ENCODE measurements at regions not wholly inside any gene's neighbourhood (a gene's known extent, or its start where the extent isn't known, plus 50 kb on each side); places are given as distances from the start of the nearest gene placed in this dataset.
"Not testable (repeated sequence)": the region's sequence is repeated elsewhere in the genome, so short reads cannot be mapped to it uniquely, and the experiment has no call there.

- no peak for DNase-seq
Measured at GRCh38 chr4:128758314-128758922, 51.1 kb upstream of the JADE1 start.

GRCh38 chr4:128757712-128758111 is 51.8 kb upstream of the JADE1 start:
- DNase-seq = no peak

DNA sequence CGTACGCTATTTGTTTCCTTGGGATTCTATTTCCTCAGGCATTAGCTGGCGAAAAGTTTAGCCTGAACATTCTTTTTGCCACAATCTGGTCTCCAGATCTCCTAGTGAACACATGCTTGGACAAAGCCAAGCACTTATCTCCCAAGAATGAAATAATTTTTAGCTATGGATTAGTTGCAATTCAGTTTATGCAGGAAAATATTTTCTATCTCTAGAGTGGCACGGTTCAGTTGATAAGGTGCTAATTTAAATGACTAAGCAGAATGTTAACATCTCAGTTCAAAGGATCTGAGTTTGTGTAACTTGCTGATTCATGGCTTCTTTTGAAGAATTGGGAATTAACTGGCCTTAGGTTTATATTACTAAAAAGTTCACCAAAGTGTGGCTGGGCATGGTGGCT is 58.1 kb upstream of the JADE1 start:
- DNase-seq = no peak

DNA sequence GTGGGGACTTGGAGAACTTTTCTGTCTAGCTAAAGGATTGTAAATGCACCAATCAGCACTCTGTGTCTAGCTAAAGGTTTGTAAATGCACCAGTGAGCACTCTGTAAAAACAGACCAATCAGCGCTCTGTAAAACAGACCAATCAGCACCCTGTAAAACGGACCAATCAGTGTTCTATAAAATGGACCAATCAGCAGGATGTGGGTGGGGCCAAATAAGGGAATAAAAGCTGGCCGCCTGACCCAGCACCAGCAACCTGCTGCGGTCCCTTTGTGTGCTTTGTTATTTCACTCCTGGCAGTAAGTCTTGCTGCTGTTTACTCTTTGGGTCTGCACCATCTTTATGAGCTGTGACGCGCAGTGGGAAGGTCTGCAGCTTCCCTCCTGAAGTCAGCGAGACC is 67.8 kb upstream of the JADE1 start:
- not testable (repeated sequence) for DNase-seq

DNA sequence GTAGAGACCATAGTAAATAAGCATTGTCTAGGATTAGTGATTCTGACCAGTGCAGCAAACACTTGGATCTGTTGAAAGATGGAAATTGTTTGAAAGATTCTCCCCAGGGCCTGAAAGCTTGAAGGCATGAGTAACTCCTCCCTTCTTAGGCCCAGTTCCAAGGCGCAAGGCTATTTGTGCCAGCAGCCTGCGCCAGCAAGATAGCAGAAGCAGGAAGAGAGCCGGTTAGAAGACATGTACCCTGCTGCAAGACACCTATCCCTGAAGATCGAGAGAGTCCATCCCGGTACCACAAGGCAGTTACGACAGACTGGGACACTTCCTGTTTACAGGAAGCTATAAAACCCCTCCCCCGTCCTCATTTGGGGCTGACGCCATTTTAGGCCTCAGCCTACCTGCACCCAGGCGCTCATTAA is 72.4 kb upstream of the JADE1 start:
- DNase-seq = no peak

GRCh38 chr4:128735714-128736113 is 73.8 kb upstream of the JADE1 start:
- no peak for DNase-seq

- DNase-seq = no peak
Measured at GRCh38 chr4:128728190-128728589, 81.3 kb upstream of the JADE1 start.

GRCh38 chr4:128727658-128728057 is 81.8 kb upstream of the JADE1 start:
- no peak for DNase-seq

DNA sequence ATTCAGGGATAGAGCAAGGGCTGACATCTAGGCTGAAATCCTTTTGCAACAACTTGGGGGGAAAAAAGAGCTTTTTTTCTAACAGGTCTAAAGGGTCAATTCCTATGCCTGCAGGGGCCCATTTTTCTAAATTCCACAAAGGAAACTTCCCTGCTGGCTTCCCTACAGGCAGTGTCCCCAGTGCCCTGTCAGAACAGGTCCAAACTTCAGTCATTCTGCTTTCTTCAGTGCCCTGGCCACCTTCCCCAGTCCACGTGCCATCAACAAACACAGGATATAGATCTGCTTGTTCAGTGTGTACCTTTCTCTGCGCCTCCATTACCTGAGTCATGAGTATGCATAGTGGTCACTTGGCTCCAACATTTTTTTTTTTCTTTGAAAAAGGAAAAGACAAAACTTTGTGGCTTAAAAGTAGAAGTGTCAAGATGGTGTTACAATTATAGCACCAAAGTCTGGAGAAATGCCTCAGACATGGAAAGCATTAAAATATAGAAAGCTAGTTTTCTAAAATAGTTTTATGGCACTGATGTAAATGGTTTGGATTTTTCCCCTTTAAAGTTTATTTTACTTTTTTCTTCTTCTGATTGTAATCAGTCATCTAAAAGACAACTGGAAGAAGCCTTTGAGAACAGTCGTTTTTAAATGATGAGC is 84.0 kb upstream of the JADE1 start:
- DNase-seq = no peak

GRCh38 chr4:128722911-128723310 is 86.6 kb upstream of the JADE1 start:
- DNase-seq = no peak

GRCh38 chr4:128721896-128722295 is 87.6 kb upstream of the JADE1 start:
- no peak for DNase-seq

GRCh38 chr4:128720270-128720669 is 89.2 kb upstream of the JADE1 start:
- DNase-seq = no peak

- DNase-seq = no peak
Measured at GRCh38 chr4:128718768-128719167, 90.7 kb upstream of the JADE1 start.

DNA sequence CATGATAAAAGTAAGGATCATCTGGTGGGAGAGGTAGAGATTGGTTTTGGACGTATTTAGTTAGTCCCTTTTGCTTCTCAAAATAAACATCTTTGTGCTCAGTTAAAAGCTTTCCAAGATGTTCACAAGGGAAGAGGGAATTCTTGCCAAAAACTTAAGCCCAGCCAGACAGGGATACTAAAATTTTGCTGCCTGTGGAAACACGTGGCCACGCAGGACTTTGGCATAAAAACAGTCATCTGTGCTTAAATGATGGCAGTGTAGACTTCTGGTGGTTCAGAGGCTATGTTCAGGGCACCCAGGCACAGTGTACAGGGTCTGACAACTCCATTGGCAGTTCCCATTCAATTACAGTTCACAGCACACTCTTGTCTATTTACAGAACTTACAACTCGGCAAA is 93.2 kb upstream of the JADE1 start:
- no peak for DNase-seq

DNA sequence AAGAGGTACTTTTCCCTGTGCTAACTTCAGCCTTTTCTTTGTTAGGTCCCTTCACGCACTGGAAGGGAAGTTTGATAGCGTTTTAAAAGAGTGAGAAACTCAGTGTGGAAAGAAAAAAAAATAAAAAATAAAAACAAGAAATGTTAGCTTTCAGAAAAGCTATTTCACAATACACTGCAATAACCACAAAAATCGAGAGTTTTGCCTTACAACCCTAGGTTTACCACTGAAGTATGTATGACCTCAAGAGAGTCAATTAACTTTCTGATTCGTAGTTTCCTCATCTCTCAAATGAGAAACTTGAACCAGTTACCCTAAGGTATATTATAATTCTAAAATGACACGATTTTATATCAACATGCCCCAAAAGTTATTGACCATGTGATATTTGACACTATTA is 93.9 kb upstream of the JADE1 start:
- no peak for DNase-seq

GRCh38 chr4:128711361-128711760 is 98.1 kb upstream of the JADE1 start:
- no peak for DNase-seq

DNA sequence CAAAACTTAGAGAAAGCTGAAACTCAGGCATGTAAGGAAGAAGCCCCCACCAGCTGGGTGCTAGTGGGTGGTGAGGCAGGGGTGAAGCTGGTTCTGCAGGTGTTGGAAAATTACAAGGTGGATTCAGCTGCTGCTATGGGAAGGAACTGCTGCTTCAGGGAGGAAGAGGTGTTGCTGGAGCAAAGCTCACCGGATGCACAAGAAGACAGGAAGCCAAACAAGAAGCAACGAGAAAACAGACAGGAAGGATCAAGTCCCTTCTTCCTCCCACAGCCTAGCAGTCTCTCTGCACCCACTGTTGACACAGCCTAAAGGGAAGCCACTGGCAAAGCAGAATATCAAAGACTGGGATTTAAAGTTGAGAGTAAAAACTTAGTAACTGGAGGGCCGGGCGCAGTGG is 100.2 kb upstream of the JADE1 start:
- no peak for DNase-seq

DNA sequence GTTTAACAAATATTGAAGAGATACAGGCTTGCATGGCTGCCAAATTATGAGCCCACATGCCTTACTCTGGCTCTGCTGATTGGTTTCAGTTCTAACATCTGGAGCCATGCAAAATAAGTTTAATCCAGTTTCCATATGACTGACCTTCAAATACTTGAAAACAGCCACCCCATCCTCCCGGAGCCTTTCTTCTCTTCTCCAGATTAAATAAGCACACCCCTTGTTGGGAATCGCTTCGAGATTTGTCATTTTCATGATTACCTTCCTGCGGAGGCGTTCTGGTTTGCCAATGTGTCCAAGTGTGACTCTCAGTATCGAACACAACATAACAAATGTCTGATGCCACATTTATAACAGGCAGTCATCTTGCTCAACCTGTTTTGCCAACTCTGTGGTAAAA is 101.6 kb upstream of the JADE1 start:
- no peak for DNase-seq

- DNase-seq = no peak
Measured at GRCh38 chr4:128703948-128704347, 105.6 kb upstream of the JADE1 start.

- DNase-seq = no peak
Measured at GRCh38 chr4:128700659-128701350, 108.7 kb upstream of the JADE1 start.

- DNase-seq = no peak
Measured at GRCh38 chr4:128698386-128698785, 111.1 kb upstream of the JADE1 start.

DNA sequence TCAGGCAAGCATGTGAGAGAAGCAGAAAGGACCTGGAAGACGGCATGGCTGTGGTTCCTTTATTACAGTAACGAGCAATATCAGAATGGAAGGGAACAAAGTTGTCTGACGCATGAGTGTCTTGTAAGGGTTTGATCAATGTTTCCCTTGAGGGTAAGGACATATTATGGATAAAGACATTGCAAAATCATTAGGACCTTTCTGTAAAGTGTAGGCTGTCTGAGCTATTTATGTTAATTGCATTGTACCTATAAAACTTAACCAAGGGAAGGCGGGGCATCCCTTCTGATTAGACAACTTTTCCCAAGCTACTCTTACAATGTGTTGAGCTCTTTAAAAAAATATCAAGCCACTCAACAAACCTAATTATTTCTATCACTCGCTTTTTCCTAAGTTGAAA is 112.2 kb upstream of the JADE1 start:
- DNase-seq = no peak

GRCh38 chr4:128690011-128690410 is 119.5 kb upstream of the JADE1 start:
- no peak for DNase-seq

DNA sequence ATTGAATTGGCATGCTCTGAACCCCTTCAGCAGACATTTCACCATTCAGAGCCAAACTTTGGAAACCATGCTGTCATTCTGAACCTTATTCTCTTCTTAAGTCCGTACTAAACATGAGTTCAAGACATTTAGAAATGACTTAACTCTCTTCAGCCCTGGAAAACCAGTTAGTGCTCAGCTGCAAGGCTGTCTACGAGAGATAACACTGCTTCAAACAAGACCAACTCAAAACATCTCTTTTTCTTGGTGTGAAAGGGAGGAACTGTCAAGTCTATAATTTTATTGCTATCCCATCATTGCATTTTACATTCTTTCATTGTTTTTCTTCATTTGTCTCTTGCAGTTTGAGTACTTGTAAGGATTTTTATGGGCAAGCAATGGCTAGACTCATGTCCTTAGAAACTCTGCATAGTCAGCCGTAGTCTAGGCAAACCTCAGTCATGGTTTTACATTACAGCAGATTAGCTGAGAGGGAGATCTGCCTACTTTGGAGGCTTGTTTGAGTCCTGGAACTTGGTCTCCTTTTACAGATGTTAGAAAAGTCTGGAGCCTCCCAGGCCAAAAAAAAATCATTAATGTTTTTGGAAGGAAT is 120.6 kb upstream of the JADE1 start:
- no peak for DNase-seq
